ENCODE measurements at regions not wholly inside any gene's neighbourhood (a gene's known extent, or its start where the extent isn't known, plus 50 kb on each side); places are given as distances from the start of the nearest gene placed in this dataset.
"Not testable (repeated sequence)": the region's sequence is repeated elsewhere in the genome, so short reads cannot be mapped to it uniquely, and the experiment has no call there.

GRCh38 chr9:97109194-97109811 is 70.4 kb upstream of the CTSV start:
- Histone ChIP-seq H3K9ac (ENCODE audit: insufficient read depth in 1 of 2, low read length in 2 of 2) (no peak overlapping the region), H3K4me1 (ENCODE audit: control insufficient read depth in 5 of 5, insufficient read depth in 5 of 5, low read length in 5 of 5) (no peaks in the 10 kb centered on the region), H3K4me3 (no peak overlapping the region), H3K27me3 (ENCODE audit: control insufficient read depth in 3 of 3, insufficient read depth in 3 of 3, low read length in 2 of 3) (no peaks in the 10 kb centered on the region), H3K9me3 (ENCODE audit: control insufficient read depth in 4 of 4, insufficient read depth in 3 of 4, low read length in 3 of 4) (peaks cover 0 to 4% (median 0%) of the 10 kb centered on the region in 4 donors), H3K27ac (ENCODE audit: low read depth in 1 of 2, low read length in 1 of 2) (no peak overlapping the region), H3K36me3 (ENCODE audit: control insufficient read depth in 4 of 4, insufficient read depth in 4 of 4, low read length in 4 of 4) (no peaks in the 10 kb centered on the region)
- TF ChIP-seq CTCF (IDR thresholded peaks at IDR 0.05; ENCODE audit: control extremely low read depth, extremely low read depth), result peak; percentile 5
- 27 to 37% methylated on average over 4 of the region's 4 CpGs for WGBS, 2 donors
- no peak for ATAC-seq (ENCODE audit: insufficient read depth, low FRiP score)
- peak; percentile 23 to 34 (median 28) for DNase-seq

GRCh38 chr9:97105220-97105619 is 66.3 kb upstream of the CTSV start:
- 82 to 94% methylated on average over 2 of the region's 2 CpGs for WGBS, 2 donors
- H3K9me3 ChIP-seq (ENCODE audit: control insufficient read depth in 4 of 4, insufficient read depth in 3 of 4, low read length in 3 of 4); ATAC-seq (ENCODE audit: insufficient read depth, low FRiP score): not testable (repeated sequence)

GRCh38 chr9:97103613-97104383 is 64.9 kb upstream of the CTSV start:
- WGBS, 2 donors, result 78 to 85% methylated on average over 6 of the region's 6 CpGs
- not testable (repeated sequence) for H3K4me1 ChIP-seq (ENCODE audit: control insufficient read depth in 5 of 5, insufficient read depth in 5 of 5, low read length in 5 of 5); H3K36me3 ChIP-seq (ENCODE audit: control insufficient read depth in 4 of 4, insufficient read depth in 4 of 4, low read length in 4 of 4); ATAC-seq (ENCODE audit: insufficient read depth, low FRiP score); H3K4me3 ChIP-seq; H3K9ac ChIP-seq (ENCODE audit: insufficient read depth in 1 of 2, low read length in 2 of 2); DNase-seq; H3K27me3 ChIP-seq (ENCODE audit: control insufficient read depth in 3 of 3, insufficient read depth in 3 of 3, low read length in 2 of 3); H3K9me3 ChIP-seq (ENCODE audit: control insufficient read depth in 4 of 4, insufficient read depth in 3 of 4, low read length in 3 of 4); H3K27ac ChIP-seq (ENCODE audit: low read depth in 1 of 2, low read length in 1 of 2)

More at GRCh38 chr9:97105220-97105619, 66.3 kb upstream of the CTSV start:
- not testable (repeated sequence) for H3K27me3 ChIP-seq (ENCODE audit: control insufficient read depth in 3 of 3, insufficient read depth in 3 of 3, low read length in 2 of 3); H3K36me3 ChIP-seq (ENCODE audit: control insufficient read depth in 4 of 4, insufficient read depth in 4 of 4, low read length in 4 of 4); H3K27ac ChIP-seq (ENCODE audit: low read depth in 1 of 2, low read length in 1 of 2); H3K4me1 ChIP-seq (ENCODE audit: control insufficient read depth in 5 of 5, insufficient read depth in 5 of 5, low read length in 5 of 5); H3K9ac ChIP-seq (ENCODE audit: insufficient read depth in 1 of 2, low read length in 2 of 2); DNase-seq; H3K4me3 ChIP-seq

- H3K4me1 ChIP-seq (ENCODE audit: control insufficient read depth in 5 of 5, insufficient read depth in 5 of 5, low read length in 5 of 5); H3K27me3 ChIP-seq (ENCODE audit: control insufficient read depth in 3 of 3, insufficient read depth in 3 of 3, low read length in 2 of 3); ATAC-seq (ENCODE audit: insufficient read depth, low FRiP score); H3K9ac ChIP-seq (ENCODE audit: insufficient read depth in 1 of 2, low read length in 2 of 2); H3K9me3 ChIP-seq (ENCODE audit: control insufficient read depth in 4 of 4, insufficient read depth in 3 of 4, low read length in 3 of 4); H3K4me3 ChIP-seq; H3K27ac ChIP-seq (ENCODE audit: low read depth in 1 of 2, low read length in 1 of 2); H3K36me3 ChIP-seq (ENCODE audit: control insufficient read depth in 4 of 4, insufficient read depth in 4 of 4, low read length in 4 of 4); DNase-seq: not testable (repeated sequence)
- WGBS, 2 donors, result 65 to 75% methylated on average over 2 of the region's 2 CpGs
These were observed 60.6 kb upstream of the CTSV start for GRCh38 chr9:97099540-97099939.

- H3K27me3 ChIP-seq (ENCODE audit: control insufficient read depth in 3 of 3, insufficient read depth in 3 of 3, low read length in 2 of 3), result peaks cover 0 to 3% (median 0%) of the 10 kb centered on the region in 3 donors
- H3K9ac ChIP-seq (ENCODE audit: insufficient read depth in 1 of 2, low read length in 2 of 2), result no peak overlapping the region
- no peak for DNase-seq
- no peaks in the 10 kb centered on the region for H3K9me3 ChIP-seq (ENCODE audit: control insufficient read depth in 4 of 4, insufficient read depth in 3 of 4, low read length in 3 of 4)
- H3K4me1 ChIP-seq (ENCODE audit: control insufficient read depth in 5 of 5, insufficient read depth in 5 of 5, low read length in 5 of 5), result no peaks in the 10 kb centered on the region
- 94 to 96% methylated on average over 4 of the region's 4 CpGs for WGBS, 2 donors
- no peaks in the 10 kb centered on the region for H3K36me3 ChIP-seq (ENCODE audit: control insufficient read depth in 4 of 4, insufficient read depth in 4 of 4, low read length in 4 of 4)
- TF ChIP-seq CTCF (IDR thresholded peaks at IDR 0.05; ENCODE audit: control extremely low read depth, extremely low read depth), result no peak
- no peak for ATAC-seq (ENCODE audit: insufficient read depth, low FRiP score)
- H3K27ac ChIP-seq (ENCODE audit: low read depth in 1 of 2, low read length in 1 of 2), result no peak overlapping the region
- no peak overlapping the region for H3K4me3 ChIP-seq
These were observed 57.9 kb upstream of the CTSV start for GRCh38 chr9:97096793-97097192.

- not testable (repeated sequence) for ATAC-seq (ENCODE audit: insufficient read depth, low FRiP score); H3K4me3 ChIP-seq; H3K36me3 ChIP-seq (ENCODE audit: control insufficient read depth in 4 of 4, insufficient read depth in 4 of 4, low read length in 4 of 4); H3K9ac ChIP-seq (ENCODE audit: insufficient read depth in 1 of 2, low read length in 2 of 2); DNase-seq; H3K4me1 ChIP-seq (ENCODE audit: control insufficient read depth in 5 of 5, insufficient read depth in 5 of 5, low read length in 5 of 5); H3K9me3 ChIP-seq (ENCODE audit: control insufficient read depth in 4 of 4, insufficient read depth in 3 of 4, low read length in 3 of 4); H3K27ac ChIP-seq (ENCODE audit: low read depth in 1 of 2, low read length in 1 of 2)
- 72 to 85% methylated on average over 3 of the region's 3 CpGs for WGBS, 2 donors
- H3K27me3 ChIP-seq (ENCODE audit: control insufficient read depth in 3 of 3, insufficient read depth in 3 of 3, low read length in 2 of 3), result peaks cover 0 to 14% (median 3%) of the 10 kb centered on the region in 3 donors
These were observed 50.4 kb upstream of the CTSV start for GRCh38 chr9:97089361-97089760.
